Activated CD8-positive, alpha-beta T cell treated with anti-CD3 and anti-CD28 coated beads for 36 hours (primary cell): ENCODE measurements at regions not wholly inside any gene's neighbourhood (a gene's known extent, or its start where the extent isn't known, plus 50 kb on each side); places are given as distances from the start of the nearest gene placed in this dataset.

Experiments
- ATAC-seq: fragments of 200-7000 bp; cut with Tn5 transposase; one replicate; pipeline ENCODE4 v1.10.0; 2021; ENCODE audit warnings: mild to moderate bottlenecking, moderate library complexity
- CTCF ChIA-PET: fragments of 350-600 bp; sonication (Branson Sonifier 250); formaldehyde crosslinking; loops from one replicate; lab custom pipeline; 2021; ENCODE audit warnings: antibody characterized with exemption; lab: Charles Lee
- POLR2A ChIA-PET: fragments of 350-600 bp; sonication (Branson Sonifier 250); formaldehyde crosslinking; loops from one replicate; lab custom pipeline; 2021; ENCODE audit warnings: antibody characterized with exemption; lab: Charles Lee
- DNase-seq: peaks from one replicate; pipeline ENCODE4 v3.0.0-alpha.2; 2020
- H3K27ac Mint-ChIP-seq: one replicate; pipeline ENCODE4 v1.8.0; 2021; ENCODE audit warnings: mild to moderate bottlenecking, mixed read lengths
- H3K27me3 Mint-ChIP-seq: one replicate; pipeline ENCODE4 v1.8.0; 2021; ENCODE audit warnings: mixed read lengths
- H3K36me3 Mint-ChIP-seq: one replicate; pipeline ENCODE4 v1.8.0; 2021; ENCODE audit warnings: low read depth, mixed read lengths
- H3K4me1 Mint-ChIP-seq: one replicate; pipeline ENCODE4 v1.8.0; 2021; ENCODE audit warnings: low read depth, mixed read lengths
- H3K4me3 Mint-ChIP-seq: one replicate; pipeline ENCODE4 v1.8.0; 2021; ENCODE audit warnings: mild to moderate bottlenecking, moderate library complexity, mixed read lengths
- H3K9me3 Mint-ChIP-seq: one replicate; pipeline ENCODE4 v1.8.0; 2021; ENCODE audit warnings: mixed read lengths
- CTCF ChIP-seq: fragments of 200-600 bp; IDR thresholded peaks from one replicate; pipeline ENCODE4 v1.8.0; 2022; ENCODE audit warnings: antibody characterized with exemption, mild to moderate bottlenecking
- intact Hi-C: fragments of 100-400 bp; cut with micrococcal nuclease; formaldehyde crosslinking; loops from one replicate; pipeline ENCODE4 v1.10.0; 2022

- Mint-ChIP-seq H3K9me3 (no peaks in the 10 kb centered on the region), H3K27ac (no peak overlapping the region), H3K4me3 (no peak overlapping the region), H3K27me3 (peaks cover 14% of the 10 kb centered on the region), H3K4me1 (no peaks in the 10 kb centered on the region), H3K36me3 (no peaks in the 10 kb centered on the region)
- ChIA-PET CTCF (interaction anchor here (0.7 to 1.5 kb wide), 2 partner anchors 10 to 293 kb away, joined by 3 read pairs; no protein-coding TSS in a partner anchor), POLR2A (no interaction called here)
- DNase-seq (no peak), ATAC-seq (no peak)
- TF ChIP-seq CTCF = no peak
- intact Hi-C loops = no loop called here
Observed at GRCh38 chr11:86749821-86750401, 50.4 kb upstream of the PRSS23 start.

- DNase-seq = no peak
- TF ChIP-seq CTCF = no peak
- ATAC-seq = no peak
- ChIA-PET CTCF (interaction anchor here (0.7 to 1.5 kb wide), 2 partner anchors 11 to 292 kb away, joined by 3 read pairs; no protein-coding TSS in a partner anchor), POLR2A (no interaction called here)
- Mint-ChIP-seq H3K9me3 (no peaks in the 10 kb centered on the region), H3K36me3 (no peaks in the 10 kb centered on the region), H3K4me3 (no peak overlapping the region), H3K4me1 (no peaks in the 10 kb centered on the region), H3K27ac (no peak overlapping the region), H3K27me3 (peaks cover 15% of the 10 kb centered on the region)
- intact Hi-C loops = no loop called here
Observed at GRCh38 chr11:86749376-86749775, 51.0 kb upstream of the PRSS23 start.

- Mint-ChIP-seq H3K4me3 (no peak overlapping the region), H3K36me3 (no peaks in the 10 kb centered on the region), H3K4me1 (peaks cover 4% of the 10 kb centered on the region), H3K27ac (no peak overlapping the region), H3K27me3 (peaks cover 15% of the 10 kb centered on the region), H3K9me3 (no peaks in the 10 kb centered on the region)
- no peak for ATAC-seq
- DNase-seq = no peak
- TF ChIP-seq CTCF = no peak
- intact Hi-C loops = no loop called here
- ChIA-PET POLR2A (no interaction called here), CTCF (no interaction called here)
Observed at GRCh38 chr11:86748296-86748695, 52.0 kb upstream of the PRSS23 start.

- intact Hi-C loops = no loop called here
- ATAC-seq (no peak), DNase-seq (no peak)
- H3K9me3 Mint-ChIP-seq = no peaks in the 10 kb centered on the region
- H3K4me1 Mint-ChIP-seq = peaks cover 7% of the 10 kb centered on the region
- H3K27ac Mint-ChIP-seq = no peak overlapping the region
- ChIA-PET CTCF (interaction anchor here (1.0 kb wide), 1 partner anchor 14 kb away, joined by 3 read pairs; no protein-coding TSS in a partner anchor), POLR2A (no interaction called here)
- no peak for TF ChIP-seq CTCF
- H3K36me3 Mint-ChIP-seq = no peaks in the 10 kb centered on the region
- H3K4me3 Mint-ChIP-seq = no peak overlapping the region
- H3K27me3 Mint-ChIP-seq = peaks cover 15% of the 10 kb centered on the region
Observed at GRCh38 chr11:86747801-86748200, 52.5 kb upstream of the PRSS23 start.

GRCh38 chr11:86746514-86746913 is 53.8 kb upstream of the PRSS23 start:
- ChIA-PET CTCF (interaction anchor here (1.0 kb wide), 1 partner anchor 13 kb away, joined by 3 read pairs; no protein-coding TSS in a partner anchor), POLR2A (no interaction called here)
- no peaks in the 10 kb centered on the region for H3K9me3 Mint-ChIP-seq
- intact Hi-C loops = no loop called here
- H3K4me3 Mint-ChIP-seq = no peak overlapping the region
- H3K4me1 Mint-ChIP-seq = peaks cover 7% of the 10 kb centered on the region
- H3K27me3 Mint-ChIP-seq = peaks cover 16% of the 10 kb centered on the region
- H3K27ac Mint-ChIP-seq = no peak overlapping the region
- TF ChIP-seq CTCF = no peak
- H3K36me3 Mint-ChIP-seq = no peaks in the 10 kb centered on the region
- ATAC-seq (no peak), DNase-seq (no peak)
